GM21786 (cell line): ENCODE measurements at regions not wholly inside any gene's neighbourhood (a gene's known extent, or its start where the extent isn't known, plus 50 kb on each side); places are given as distances from the start of the nearest gene placed in this dataset.
"Not testable (repeated sequence)": the region's sequence is repeated elsewhere in the genome, so short reads cannot be mapped to it uniquely, and the experiment has no call there.

Source experiments
- ATAC-seq: cut with Tn5 transposase; IDR thresholded peaks from one replicate; pipeline ENCODE4 v1.9.1; 2021; ENCODE audit not compliant: unreplicated experiment

DNA sequence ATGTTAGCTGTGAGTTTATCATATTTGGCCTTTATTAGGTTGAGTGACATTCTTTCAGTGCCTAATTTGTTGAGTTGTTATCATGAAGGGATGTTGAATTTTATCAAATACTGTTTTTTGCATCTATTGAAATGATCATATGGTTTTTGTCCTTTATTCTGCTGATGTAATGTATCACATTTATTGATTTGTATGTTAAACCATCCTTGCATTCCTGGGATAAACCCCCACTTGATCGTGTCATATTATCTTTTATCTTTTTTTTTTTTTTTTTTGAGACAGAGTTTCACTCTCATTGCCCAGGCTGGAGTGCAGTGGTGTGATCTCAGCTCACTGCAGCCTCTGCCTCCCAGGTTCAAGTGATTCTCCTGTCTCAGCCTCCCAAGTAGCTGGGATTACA is 51.9 kb upstream of the MFGE8 start:
- ATAC-seq, result not testable (repeated sequence)

DNA sequence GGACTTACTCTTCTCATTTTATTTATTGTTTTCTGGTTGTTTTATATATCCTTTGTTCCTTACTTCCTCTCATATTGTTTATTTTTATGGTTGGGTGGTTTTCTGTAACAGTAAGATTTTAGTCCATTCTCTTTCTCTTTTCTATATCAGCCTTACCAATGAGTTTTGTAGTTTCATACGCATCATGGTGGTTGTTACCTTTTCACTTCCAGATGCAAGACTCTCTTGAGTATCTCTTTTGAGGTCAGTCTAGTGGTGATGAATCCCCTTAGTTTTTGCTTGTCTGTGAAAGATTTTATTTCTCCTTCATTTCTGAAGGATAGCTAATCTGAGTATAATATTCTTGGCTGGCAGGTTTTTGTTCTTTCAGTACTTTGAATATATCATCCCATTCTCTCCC is 57.1 kb upstream of the MFGE8 start:
- no peak for ATAC-seq

DNA sequence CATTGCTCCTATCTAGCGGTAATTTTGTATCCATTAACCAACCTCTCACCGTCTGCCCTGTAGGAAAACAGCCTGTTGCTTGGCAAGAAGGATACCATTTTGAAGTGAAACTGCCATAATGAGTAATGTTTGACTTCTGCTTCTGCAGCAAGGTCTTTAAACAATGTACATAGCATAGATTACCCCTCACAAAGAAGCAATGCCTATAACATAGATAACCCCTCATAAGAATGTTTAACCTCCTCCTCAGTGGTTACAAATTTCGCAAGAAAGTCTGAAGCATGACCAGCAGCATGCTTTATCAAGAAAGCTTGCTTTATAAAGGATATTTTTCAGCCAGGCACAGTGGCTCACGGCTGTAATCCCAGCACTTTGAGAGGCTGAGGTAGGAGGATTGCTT is 61.2 kb upstream of the MFGE8 start:
- ATAC-seq, result no peak

DNA sequence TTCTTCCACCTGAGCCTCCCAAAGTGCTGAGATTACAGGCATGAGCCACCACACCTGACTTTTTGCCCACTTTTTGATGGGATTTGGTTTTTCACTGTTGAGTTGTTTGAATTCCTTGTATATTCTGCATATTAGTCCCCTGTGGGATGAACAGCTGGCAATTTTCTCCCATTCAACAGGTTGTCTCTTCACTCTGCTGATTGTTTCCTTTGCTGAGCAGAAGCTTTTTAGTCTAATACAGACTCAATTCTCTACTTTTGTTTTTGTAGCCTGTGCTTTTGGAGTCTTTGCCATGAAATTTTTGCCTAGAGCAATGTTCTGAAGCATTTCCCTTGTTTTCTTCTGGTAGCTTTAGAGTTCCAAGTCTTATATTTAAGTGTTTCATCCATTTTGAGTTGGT is 62.7 kb upstream of the MFGE8 start:
- no peak for ATAC-seq

DNA sequence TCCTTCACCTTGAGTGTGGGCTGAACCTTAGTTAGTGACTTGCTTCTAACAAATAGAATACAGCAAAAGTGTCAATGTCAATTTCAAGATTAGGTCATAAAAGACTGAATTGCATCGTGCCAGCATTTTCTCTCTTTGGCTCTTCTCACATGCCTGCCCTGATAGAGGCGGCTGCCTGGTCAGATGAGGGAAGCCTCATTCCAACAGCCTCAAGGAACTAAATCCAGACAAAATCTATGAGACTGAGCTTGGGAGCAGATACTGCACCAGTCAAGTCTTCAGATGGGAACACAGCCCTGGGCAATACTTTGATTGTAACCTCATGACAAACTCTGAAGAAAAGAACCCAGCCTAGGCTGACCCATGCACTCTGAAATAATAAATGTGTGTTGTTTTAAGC is 63.5 kb upstream of the MFGE8 start:
- no peak for ATAC-seq

DNA sequence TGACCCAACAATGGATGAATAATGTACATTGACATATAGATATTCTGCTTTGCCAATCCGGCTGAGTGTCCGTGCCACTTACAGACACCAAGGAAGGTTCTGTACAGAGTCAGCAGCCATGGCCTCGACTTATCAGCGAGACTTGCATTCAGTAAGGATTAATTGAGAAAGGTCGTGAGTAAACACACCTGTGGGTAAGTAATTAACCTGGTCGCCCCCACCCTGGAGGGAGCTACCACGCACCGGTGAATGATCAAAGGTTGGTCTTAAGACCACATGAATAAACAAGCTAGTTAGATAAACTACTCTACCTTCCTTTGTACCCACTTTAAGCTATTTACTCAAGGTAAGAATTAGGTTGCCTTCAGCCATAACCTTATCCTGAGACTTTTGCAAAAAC is 66.5 kb upstream of the MFGE8 start:
- ATAC-seq, result no peak

DNA sequence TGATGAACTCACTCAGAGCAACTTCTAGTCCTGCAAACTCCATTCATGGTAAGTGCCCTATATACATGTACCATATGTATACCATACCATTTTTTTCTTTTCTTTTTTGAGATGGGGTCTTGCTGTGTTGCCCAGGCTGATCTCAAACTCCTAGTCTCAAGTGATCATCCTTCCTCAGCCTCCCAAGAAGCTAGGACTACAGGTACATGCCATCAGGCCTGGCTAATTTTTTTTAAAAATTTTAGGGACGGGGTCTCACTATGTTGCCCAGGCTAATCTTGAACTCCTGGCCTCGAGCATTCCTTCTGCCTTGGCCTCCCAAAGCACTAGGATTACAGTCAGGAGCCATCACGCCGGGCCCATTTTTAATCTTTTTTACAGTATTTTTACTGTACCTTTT is 67.3 kb upstream of the MFGE8 start:
- ATAC-seq, result no peak

DNA sequence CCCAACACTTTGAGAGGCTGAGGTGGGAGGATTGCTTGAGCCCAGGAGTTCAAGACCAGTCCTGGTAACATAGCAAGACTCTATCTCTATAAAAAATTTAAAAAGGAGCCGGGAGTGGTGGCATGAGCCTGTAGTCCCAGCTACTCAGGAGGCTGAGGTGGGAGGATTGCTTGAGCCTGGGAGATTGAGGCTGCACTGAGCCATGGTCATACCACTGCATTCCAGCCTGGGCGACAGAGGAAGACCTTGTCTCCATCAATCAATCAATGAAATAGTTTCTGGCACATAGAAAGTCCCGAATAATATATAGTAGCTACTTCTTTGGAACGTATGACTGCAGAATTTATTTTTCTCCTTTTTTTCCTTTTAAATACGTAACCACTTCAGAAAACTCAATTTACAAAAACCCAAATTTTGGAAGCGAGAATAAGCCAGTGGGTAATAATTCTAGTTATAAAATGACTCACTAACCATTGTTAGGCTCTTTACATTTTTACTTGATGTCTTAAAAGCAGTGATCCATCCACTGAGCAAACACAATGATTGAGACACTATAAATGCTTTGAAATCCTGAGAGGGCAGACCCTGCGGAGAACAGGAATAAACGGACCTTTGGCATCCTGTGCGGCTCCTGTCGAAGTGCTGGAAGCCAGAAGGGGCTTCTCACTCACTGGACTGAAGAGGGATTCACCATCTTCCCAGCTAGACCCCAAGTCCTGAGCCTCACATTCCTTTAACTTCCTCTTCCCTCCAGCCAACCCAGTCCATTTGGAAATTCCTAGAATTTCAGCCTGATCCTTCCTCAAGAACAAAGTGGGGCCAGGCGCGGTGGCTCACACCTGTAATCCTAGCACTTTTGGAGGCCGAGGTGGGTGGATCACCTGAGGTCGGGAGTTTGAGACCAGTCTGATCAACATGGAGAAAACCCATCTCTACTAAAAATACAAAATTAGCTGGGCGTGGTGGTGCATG is 68.4 kb upstream of the MFGE8 start:
- ATAC-seq, result no peak

DNA sequence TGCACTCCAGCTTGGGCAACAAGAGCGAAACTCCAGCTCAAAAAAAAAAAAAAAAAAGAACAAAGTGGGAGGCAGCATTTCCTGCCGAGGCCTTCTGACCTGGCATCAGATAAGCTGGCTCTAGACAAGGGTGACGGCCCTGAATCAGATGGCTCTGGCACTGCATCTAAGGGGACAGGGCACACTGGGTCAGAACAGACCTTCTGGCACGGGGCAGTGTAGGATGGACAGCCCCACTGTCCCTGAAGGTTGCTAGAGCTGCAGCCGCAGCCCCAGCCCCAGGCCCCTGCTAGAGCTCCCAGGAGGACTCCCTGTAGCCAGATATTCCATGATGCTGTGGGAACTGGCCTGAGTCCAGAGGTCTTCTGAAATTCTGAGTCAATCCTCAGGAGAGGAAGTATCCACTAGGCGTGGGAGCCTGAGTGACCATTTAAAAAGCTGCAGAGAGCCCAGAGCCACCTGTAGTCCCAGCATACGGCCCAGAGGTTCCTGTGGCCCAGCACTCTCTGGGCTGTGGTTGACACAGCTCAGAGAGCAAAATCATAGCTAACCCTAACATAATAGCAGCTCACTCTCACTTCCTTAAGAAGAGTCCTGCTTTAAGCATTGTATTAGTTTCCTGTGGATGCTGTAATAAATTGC is 69.2 kb upstream of the MFGE8 start:
- peak; percentile 98 for ATAC-seq

DNA sequence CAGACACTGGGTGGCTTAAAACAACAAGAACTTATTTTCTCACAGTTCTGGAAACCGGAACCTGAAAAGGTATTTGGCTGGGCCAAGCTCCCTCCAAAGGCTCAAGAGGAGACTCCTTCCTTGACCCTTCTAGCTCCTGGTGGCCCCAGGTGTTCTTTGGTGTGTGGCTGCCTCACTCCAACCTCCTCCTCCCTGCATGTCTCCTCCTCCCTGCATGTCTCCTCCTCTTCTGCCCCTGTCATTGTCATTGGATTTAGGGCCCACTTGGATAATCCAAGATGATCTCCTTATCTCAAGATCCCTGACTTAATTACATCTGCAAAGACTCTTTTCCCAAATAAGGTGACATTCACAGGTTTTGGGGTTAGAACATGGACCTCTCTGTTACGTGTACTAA is 69.8 kb upstream of the MFGE8 start:
- ATAC-seq, result no peak

DNA sequence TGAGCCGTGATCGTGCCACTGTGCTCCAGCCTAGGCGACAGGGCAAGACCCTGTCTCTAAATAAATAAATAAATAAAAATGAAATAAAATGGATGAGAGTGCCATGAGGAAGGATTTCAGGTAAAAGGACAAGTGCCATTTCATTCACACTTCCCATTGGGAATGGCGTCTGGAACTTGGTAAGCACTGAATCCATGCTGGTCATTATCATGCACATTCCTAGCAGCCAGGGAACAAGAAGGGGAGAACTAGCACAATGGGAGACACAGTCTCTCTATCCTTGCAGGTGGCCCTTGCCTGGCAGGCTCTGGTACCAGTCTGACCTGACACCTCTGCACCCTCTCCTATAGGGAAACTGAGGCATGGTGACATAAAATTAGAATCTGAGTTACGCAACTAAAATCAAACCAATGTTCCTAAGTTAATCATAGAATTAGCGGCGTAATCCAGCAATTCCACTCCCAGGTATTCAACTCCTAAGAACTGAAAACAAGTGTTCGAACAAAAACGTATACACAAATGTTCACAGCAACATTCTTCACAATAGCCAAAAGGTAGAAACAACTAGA is 70.8 kb upstream of the MFGE8 start:
- ATAC-seq, result no peak

DNA sequence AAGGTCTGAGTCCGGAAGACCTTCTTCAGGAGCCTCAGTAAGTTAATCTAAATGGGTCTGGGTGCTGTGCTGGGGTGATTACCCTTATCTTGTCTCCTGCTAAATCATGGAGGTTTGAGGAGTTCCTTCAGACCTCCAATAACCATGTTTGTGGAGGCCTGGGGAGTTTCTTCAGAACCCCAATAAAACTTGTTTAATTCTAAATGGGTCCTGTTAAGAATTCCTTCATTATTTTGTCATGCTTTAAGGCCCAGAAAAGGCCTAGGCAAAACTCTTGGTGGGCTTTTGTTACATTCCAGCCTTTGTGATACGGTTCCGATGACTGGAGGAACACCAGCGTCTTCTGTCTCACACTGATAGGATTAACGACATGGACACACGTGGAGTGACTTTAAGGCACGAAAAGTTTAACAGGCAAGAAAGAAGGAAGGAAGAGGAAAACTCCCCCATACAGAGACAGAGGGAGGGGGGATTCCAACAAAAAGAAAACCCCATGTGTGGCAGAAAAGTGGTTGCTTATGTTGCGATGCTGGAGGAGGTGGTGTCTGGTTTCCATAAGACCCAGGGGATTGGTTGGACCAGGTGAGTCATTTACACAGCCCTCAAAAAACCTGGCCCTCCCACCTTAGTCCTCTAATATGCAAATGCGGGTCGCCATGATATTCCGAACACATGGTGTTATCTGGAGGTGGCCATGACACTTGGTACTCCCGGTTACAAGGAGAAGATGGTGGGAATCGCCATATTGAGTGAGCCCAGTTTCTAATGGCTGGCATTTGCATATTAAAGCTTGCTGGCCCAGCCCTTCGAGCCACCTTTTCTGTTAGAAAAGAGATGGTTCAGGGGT is 72.6 kb upstream of the MFGE8 start:
- ATAC-seq, result no peak

DNA sequence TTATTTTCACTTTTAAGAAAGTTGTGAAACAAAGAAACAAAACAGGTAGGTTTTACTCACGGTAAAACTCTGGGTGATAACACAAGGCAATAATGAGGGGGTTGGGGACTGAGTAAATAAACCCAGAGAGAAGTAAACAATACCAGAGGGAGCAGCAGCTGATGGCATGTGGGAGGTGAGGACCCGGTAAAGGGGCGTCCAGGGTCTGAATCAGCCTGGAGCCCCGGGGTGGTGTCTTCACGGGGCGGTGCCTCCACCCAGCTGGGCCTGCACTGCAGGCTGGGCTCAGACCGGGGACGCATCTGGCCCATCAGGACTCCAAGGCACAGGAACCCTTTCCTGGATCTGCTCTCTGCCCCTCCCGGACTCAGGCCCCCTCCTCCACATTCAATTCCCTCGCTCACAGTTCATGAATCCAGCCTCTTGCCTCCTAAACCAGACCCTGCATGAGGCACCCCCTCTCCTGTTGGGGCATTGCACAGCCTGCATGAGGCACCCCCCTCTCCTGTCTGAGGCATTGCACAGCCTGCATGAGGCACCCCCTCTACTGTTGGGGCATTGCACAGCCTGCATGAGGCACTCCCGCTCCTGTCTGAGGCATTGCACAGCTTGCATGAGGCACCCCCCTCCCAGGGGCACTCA is 73.9 kb upstream of the MFGE8 start:
- no peak for ATAC-seq

DNA sequence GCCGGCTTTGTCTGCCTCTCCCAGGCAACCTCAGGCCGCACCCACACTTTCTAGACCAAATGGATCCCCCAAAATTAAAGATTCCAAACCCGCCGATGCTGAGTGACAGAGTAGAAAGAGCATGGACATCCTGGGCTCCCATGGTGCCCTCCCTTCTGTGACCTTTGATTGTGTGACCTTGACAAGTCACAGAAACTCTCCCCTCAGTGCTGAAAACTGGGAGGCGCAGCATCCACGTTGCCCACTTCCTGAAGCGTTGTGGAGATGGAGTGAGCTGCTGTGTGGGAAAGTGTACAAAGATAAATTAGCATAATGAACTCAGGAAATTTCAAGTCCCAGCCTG is 74.4 kb upstream of the MFGE8 start:
- ATAC-seq, result no peak

DNA sequence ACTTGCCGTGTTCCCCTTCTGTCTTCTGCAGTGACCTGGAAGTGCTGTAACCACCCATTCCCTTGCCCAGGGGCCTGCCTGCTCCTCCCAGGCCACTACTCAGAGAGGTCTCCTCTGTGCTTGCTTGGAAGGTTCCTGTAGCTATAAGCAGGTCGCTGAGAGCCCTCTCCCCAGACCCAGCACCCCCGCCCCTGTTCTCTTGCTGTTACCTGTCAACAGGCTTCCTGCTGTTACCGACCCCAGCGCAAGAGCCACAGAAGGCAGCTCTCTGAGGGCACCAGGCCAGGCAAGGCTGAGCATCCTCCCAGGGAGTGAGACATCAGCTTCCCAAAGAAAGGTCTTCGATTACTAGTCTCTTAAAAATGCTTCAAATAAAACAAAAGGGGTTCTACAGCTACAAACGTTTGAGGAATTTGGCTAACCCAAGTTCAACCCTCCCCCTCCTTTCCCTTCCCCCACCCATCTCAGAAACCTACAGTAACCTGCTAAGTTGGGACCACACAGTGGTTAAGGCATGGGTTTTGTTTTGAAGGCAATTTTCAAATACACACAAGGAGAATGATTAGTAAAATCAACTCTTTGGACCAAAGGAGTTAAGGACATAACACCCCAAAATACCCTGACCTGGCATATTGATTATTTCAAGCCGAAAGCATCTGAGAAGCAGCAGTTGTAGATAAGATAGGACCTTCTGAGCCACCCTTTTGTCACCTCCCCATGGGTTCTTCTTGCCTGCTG is 74.9 kb upstream of the MFGE8 start:
- ATAC-seq, result no peak

DNA sequence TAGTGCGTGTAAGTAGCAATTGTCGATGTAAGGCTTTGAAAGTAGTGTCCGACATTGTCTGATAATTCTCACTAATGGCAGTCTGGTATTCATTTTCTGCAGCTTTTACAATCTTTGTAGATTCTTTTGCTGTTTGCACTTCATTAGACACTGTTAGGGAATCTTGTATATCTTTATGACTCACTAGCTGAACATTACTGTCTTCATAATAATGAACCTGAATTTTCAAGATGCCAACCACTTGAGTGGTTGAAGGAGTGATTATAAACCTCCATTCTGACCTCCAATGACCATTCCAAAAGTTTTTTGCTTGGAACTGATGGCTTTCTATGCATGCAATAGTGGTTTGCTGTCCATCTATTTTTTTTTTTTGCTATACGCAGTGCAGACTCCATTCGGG is 76.4 kb upstream of the MFGE8 start:
- ATAC-seq, result no peak

DNA sequence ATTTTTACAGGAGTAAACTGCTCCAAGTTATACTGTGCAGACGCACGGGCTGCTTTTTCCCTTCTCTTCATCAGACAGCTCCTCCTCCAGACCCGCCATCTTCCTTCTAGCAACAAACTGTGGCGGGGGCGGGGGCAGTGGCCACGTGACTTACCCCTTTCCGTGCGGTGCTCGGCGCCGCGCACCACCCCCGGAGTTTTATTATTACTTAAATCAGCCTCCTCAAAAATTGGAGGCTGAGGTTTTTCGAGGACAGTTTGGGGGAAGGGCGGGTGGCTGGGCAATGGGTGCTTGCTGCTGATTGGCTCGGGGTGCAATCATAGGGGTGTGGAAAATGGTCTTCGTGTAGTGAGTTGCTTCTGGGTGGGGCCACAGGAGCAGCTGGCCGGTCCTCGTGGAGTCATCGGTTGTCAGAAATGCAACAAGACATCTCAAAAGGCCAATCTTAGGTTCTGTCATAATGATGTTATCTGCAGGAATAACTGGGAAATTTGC is 77.1 kb upstream of the MFGE8 start:
- ATAC-seq, result no peak

DNA sequence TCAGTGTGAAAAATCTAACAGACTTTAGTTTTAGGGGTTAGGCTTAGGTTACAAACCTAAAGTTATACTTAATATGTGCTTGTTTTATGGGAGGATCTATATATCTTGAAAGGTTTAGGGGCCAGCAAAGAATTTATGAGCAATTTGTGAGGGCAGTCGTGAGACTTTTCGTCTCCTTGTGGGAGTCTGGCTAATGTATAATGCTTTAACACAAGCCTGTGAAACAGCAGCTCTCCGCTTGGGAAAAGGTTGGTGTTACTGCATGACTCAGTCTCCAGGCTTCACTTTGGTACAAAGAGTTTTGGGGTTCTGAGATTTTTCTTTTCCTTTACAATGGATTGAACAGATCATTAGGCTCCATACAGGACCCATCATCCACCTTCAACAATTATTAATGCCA is 79.0 kb upstream of the MFGE8 start:
- no peak for ATAC-seq

DNA sequence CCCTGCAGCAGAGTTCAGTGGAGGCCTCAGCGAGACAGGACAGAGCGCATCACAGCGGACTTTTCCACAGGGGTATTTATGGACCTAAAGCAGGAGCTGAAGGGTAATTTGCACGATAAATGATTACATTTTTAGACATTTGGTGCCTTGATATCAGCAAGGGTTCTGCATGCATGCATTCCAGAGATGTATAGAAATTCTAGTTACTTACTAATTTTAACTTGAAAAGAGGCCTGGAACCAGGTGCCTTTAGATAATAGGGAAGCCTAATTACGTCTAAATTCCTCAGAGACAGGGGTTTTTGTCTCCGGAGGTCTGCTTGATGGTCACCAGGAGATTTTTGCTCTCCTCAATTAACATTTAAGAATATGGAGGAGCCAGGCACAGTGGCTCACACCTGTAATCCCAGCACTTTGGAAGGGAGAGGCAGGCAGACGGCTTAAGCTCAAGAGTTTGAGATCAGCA is 79.8 kb upstream of the MFGE8 start:
- ATAC-seq, result no peak

DNA sequence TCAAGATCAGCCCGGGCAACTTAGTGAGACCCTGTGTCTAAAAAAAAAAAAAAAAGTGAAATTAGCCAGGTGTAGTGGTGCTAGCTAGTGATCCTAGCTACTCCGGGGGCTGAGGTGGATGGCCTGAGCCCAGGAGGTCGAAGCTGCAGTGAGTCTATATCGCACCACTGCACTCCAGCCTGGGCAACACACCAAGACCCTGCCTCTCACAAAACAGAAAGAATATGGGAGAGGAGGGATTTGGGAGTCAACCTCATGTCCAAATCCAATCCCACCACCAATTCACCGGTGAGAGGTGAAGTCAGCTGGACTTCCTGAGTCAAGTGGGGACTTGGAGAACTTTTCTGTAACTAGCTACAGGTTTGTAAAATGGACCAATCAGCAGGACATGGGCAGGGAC is 80.5 kb upstream of the MFGE8 start:
- no peak for ATAC-seq
